ENCODE measurements at regions not wholly inside any gene's neighbourhood (a gene's known extent, or its start where the extent isn't known, plus 50 kb on each side); places are given as distances from the start of the nearest gene placed in this dataset.

- no peaks in the 10 kb centered on the region for H3K36me3 ChIP-seq (ENCODE audit: insufficient read depth)
These were observed 502.5 kb upstream of the FSHR start for GRCh38 chr2:49656853-49657252.

GRCh38 chr2:49643149-49643548, 488.8 kb upstream of the FSHR start:
- H4K20me1 ChIP-seq (replicated peaks; ENCODE audit: insufficient read depth), result no peaks in the 10 kb centered on the region
- H3F3A ChIP-seq (replicated peaks; ENCODE audit: low read depth), result no peaks in the 10 kb centered on the region
- Mint-ChIP-seq H3K27me3 (ENCODE audit: insufficient read depth, low read depth, poor library complexity) (no peaks in the 10 kb centered on the region), H3K9me3 (no peaks in the 10 kb centered on the region; the same call in 1 of the 3 replicates), H3K4me1 (peaks cover 14% of the 10 kb centered on the region), H3K4me3 (no peak overlapping the region), H3K36me3 (ENCODE audit: low read depth) (no peaks in the 10 kb centered on the region), H3K27ac (no peak overlapping the region)
- ATAC-seq (no peak), DNase-seq (ENCODE audit: low spot score) (no peak)
- H3K27me3 ChIP-seq (ENCODE audit: insufficient read depth), result no peaks in the 10 kb centered on the region
- H3K36me3 ChIP-seq (ENCODE audit: insufficient read depth), result no peaks in the 10 kb centered on the region
- no peak overlapping the region for H2AFZ ChIP-seq
- H3K79me2 ChIP-seq (replicated peaks; ENCODE audit: insufficient read depth), result no peaks in the 10 kb centered on the region
- peaks cover 19% of the 10 kb centered on the region; the same call in 1 of the 2 replicates for H3K4me1 ChIP-seq (ENCODE audit: insufficient read depth)
- H3K4me3 ChIP-seq, result no peak overlapping the region
- no peaks in the 10 kb centered on the region for H3K9me2 ChIP-seq (ENCODE audit: insufficient read depth)
- TF ChIP-seq ZNF462 (CRISPR knock-in tag; IDR thresholded peaks at IDR 0.05) (no peak), CTCF (conservative IDR thresholded peaks at IDR 0.05; ENCODE audit: low read depth in 2 of 2) (no peak), ETS1 (IDR thresholded peaks at IDR 0.05) (no peak), POLR2AphosphoS5 (IDR thresholded peaks at IDR 0.05; ENCODE audit: low read depth) (no peak), CREB1 (CRISPR knock-in tag; IDR thresholded peaks at IDR 0.05; ENCODE audit: low read depth) (no peak)
- no peak overlapping the region for H3K27ac ChIP-seq (ENCODE audit: low read depth)
- H3K4me2 ChIP-seq, result no peak overlapping the region

More at GRCh38 chr2:49656853-49657252, 502.5 kb upstream of the FSHR start:
- H3K4me3 ChIP-seq, result no peak overlapping the region
- H2AFZ ChIP-seq, result no peak overlapping the region
- H3K27me3 Mint-ChIP-seq (ENCODE audit: insufficient read depth, low read depth, poor library complexity), result no peaks in the 10 kb centered on the region
- TF ChIP-seq ZNF331 (CRISPR knock-in tag; IDR thresholded peaks at IDR 0.05; ENCODE audit: low read depth) (no peak), ZNF114 (CRISPR knock-in tag; IDR thresholded peaks at IDR 0.05) (no peak), STAT1 (IDR thresholded peaks at IDR 0.05; ENCODE audit: unreplicated experiment) (no peak), EZH2phosphoT487 (IDR thresholded peaks at IDR 0.05; ENCODE audit: unreplicated experiment) (no peak)
- H4K20me1 ChIP-seq (replicated peaks; ENCODE audit: insufficient read depth), result no peaks in the 10 kb centered on the region
- H3K4me1 ChIP-seq (ENCODE audit: insufficient read depth), result no peaks in the 10 kb centered on the region
- no peaks in the 10 kb centered on the region for H3K4me1 Mint-ChIP-seq
- H3F3A ChIP-seq (replicated peaks; ENCODE audit: low read depth), result no peaks in the 10 kb centered on the region
- ATAC-seq, result no peak
- H3K27ac ChIP-seq (ENCODE audit: low read depth), result no peak overlapping the region
- H3K9me3 Mint-ChIP-seq, result no peaks in the 10 kb centered on the region
- DNase-seq (ENCODE audit: low spot score), result no peak
- H3K36me3 Mint-ChIP-seq (ENCODE audit: low read depth), result no peaks in the 10 kb centered on the region
- H3K4me3 Mint-ChIP-seq, result no peak overlapping the region
- no peak overlapping the region for H3K4me2 ChIP-seq
- H3K9me2 ChIP-seq (ENCODE audit: insufficient read depth), result no peaks in the 10 kb centered on the region; the same call in 1 of the 2 replicates
- no peaks in the 10 kb centered on the region for H3K27me3 ChIP-seq (ENCODE audit: insufficient read depth)
- no peaks in the 10 kb centered on the region for H3K79me2 ChIP-seq (replicated peaks; ENCODE audit: insufficient read depth)
- no peak overlapping the region for H3K27ac Mint-ChIP-seq

All from GM23338 (cell line).